Ovary (tissue), 3 donors: ENCODE measurements at regions not wholly inside any gene's neighbourhood (a gene's known extent, or its start where the extent isn't known, plus 50 kb on each side); places are given as distances from the start of the nearest gene placed in this dataset.

Experiments used
- CTCF ChIP-seq, 3 donors: fragments of 450-650 bp in 2 of 3; fragments of 200-600 bp in 1 of 3; IDR thresholded peaks; one replicate each; pipeline versions ENCODE4 v1.5.1 to v1.8.0; 2016 to 2022; ENCODE audit warnings: antibody characterized with exemption in 3 of 3, mild to moderate bottlenecking in 1 of 3
- POLR2A ChIP-seq: fragments of 450-650 bp; IDR thresholded peaks from one replicate; pipeline ENCODE4 v1.6.1; 2017; ENCODE audit warnings: antibody characterized with exemption, mild to moderate bottlenecking, moderate library complexity
- donor health status: DM: no; HTN: no; CAD: no.

GRCh38 chr4:27701606-27702005 is 841.0 kb downstream of the STIM2 start:
- TF ChIP-seq CTCF (IDR thresholded peaks at IDR 0.05) (no peak), POLR2A (no peak)
